GM12878 (cell line): ENCODE measurements at regions not wholly inside any gene's neighbourhood (a gene's known extent, or its start where the extent isn't known, plus 50 kb on each side); places are given as distances from the start of the nearest gene placed in this dataset.

Experiments used
- ATAC-seq: fragments of 200-7000 bp; cut with Tn5 transposase; 3 replicates; pipeline ENCODE4 v1.9.1; 2020; ENCODE audit warnings: mild to moderate bottlenecking, moderate library complexity
- BruUV-seq: library from RNA; stranded (reverse); fragments of 400-500 nt; replicated peaks from 2 replicates; lab custom pipeline; 2021; lab: Mats Ljungman, UMichigan
- CTCF ChIA-PET: fragments of 300-600 bp; sonication (Branson Sonifier 250); formaldehyde crosslinking; extraction: SDS; loops from one replicate; lab custom pipeline; 2021; ENCODE audit warnings: inconsistent platforms; lab: Yijun Ruan, JAX
- POLR2A ChIA-PET: fragments of 350-600 bp; formaldehyde crosslinking; extraction: SDS; loops from one replicate; lab custom pipeline; 2021; ENCODE audit warnings: inconsistent platforms; lab: Charles Lee
- RAD21 ChIA-PET: fragments of 300-600 bp; sonication (Branson Sonifier 250); formaldehyde crosslinking; loops from one replicate; lab custom pipeline; 2023; ENCODE audit warnings: antibody characterized with exemption; ENCODE audit not compliant: unreplicated experiment; lab: Charles Lee
- SMC1A ChIA-PET: fragments of 300-600 bp; sonication (Branson Sonifier 250); formaldehyde crosslinking; loops from one replicate; lab custom pipeline; 2023; ENCODE audit not compliant: unreplicated experiment, uncharacterized antibody; lab: Charles Lee
- DNase-seq: peaks from one replicate; pipeline ENCODE4 v3.0.0-alpha.2; 2011; ENCODE audit warnings: low read depth, low spot score
- FAIRE-seq: peaks from 3 replicates; lab custom pipeline; 2011; peaks lifted over from hg19 to GRCh38; lab: Jason Lieb, UNC
- H2AFZ ChIP-seq: 2 replicates; pipeline ENCODE4 v1.6.0; 2011; ENCODE audit warnings: low read depth, low read length, control low read depth; ENCODE audit not compliant: control insufficient read depth
- H3K27ac ChIP-seq: 2 replicates; pipeline ENCODE4 v1.5.1; 2011; ENCODE audit warnings: control low read depth; ENCODE audit not compliant: control insufficient read depth, insufficient read depth
- H3K27me3 ChIP-seq, 2 experiments: replicated peaks in 1 of 2; 2 replicates each; pipeline versions ENCODE4 v1.6.0 to v1.6.1; 2011; ENCODE audit warnings: low read length in 1 of 2; ENCODE audit not compliant: control insufficient read depth in 2 of 2, insufficient read depth in 2 of 2
- H3K36me3 ChIP-seq, 2 experiments: 2 replicates each; pipeline ENCODE4 v1.5.1; 2011; ENCODE audit warnings: low read length in 1 of 2; ENCODE audit not compliant: control insufficient read depth in 2 of 2, insufficient read depth in 2 of 2
- H3K4me1 ChIP-seq: 2 replicates; pipeline ENCODE4 v1.6.1; 2011; ENCODE audit warnings: mild to moderate bottlenecking, low read length, moderate library complexity, mixed read lengths; ENCODE audit not compliant: control insufficient read depth, insufficient read depth
- H3K4me2 ChIP-seq: 2 replicates; pipeline ENCODE4 v1.6.0; 2011; ENCODE audit warnings: control low read depth; ENCODE audit not compliant: control insufficient read depth, insufficient read depth
- H3K4me3 ChIP-seq: fragments of 200-600 bp; sonication (generic); 2 replicates; pipeline ENCODE4 v1.5.1; 2016
- H3K79me2 ChIP-seq: 2 replicates; pipeline ENCODE4 v1.6.0; 2011; ENCODE audit warnings: low read length; ENCODE audit not compliant: control insufficient read depth, insufficient read depth
- H3K9ac ChIP-seq: 2 replicates; pipeline ENCODE4 v1.8.0; 2011; ENCODE audit warnings: low read length, control low read depth, mixed read lengths; ENCODE audit not compliant: control insufficient read depth, insufficient read depth
- H3K9me3 ChIP-seq: replicated peaks from 3 replicates; pipeline ENCODE4 v1.5.1; 2011; ENCODE audit warnings: mild to moderate bottlenecking, low read length; ENCODE audit not compliant: control insufficient read depth, insufficient read depth
- H4K20me1 ChIP-seq: 2 replicates; pipeline ENCODE4 v1.6.0; 2011; ENCODE audit not compliant: control insufficient read depth, insufficient read depth
- POLR2AphosphoS2 ChIP-seq: IDR thresholded peaks from 2 replicates; pipeline ENCODE4 v1.6.1; 2011; ENCODE audit warnings: low read depth, mild to moderate bottlenecking, low read length, improper control_type of control experiment, moderate library complexity
- SIN3A ChIP-seq: IDR thresholded peaks from 2 replicates; pipeline ENCODE4 v1.6.1; 2012; ENCODE audit warnings: low read depth, low read length, improper control_type of control experiment
- SP1 ChIP-seq: IDR thresholded peaks from one replicate; pipeline ENCODE4 v1.6.1; 2011; ENCODE audit warnings: low read depth, low read length
- ZBED1 ChIP-seq: IDR thresholded peaks from 2 replicates; pipeline ENCODE4 v1.6.1; 2016; ENCODE audit warnings: borderline replicate concordance
- WGBS: methylation state at CpG from one replicate; pipeline ENCODE4 v1.1.6; 2016; ENCODE audit warnings: low lambda C conversion rate; ENCODE audit not compliant: insufficient replicate concordance, insufficient coverage; ENCODE audit errors: missing lambda C conversion rate; 5-methylcytosine and 5-hydroxymethylcytosine counted together
- in situ Hi-C: fragments of 300-500 bp; cut with MboI; formaldehyde crosslinking; loops from 9 replicates; pipeline ENCODE4 v1.14.3; 2018; ENCODE audit warnings: mixed read lengths
- intact Hi-C: fragments of 100-400 bp; cut with micrococcal nuclease; formaldehyde crosslinking; loops from one replicate; pipeline ENCODE4 v1.14.2; 2022; ENCODE audit not compliant: unreplicated experiment
- TF ChIP-seq, protein P1 (sequence below), 3 experiments: IDR thresholded peaks in 2 of 3; conservative IDR thresholded peaks in 1 of 3; 2 replicates each; pipeline ENCODE4 v1.5.1; 2011; ENCODE audit warnings: low read depth in 3 of 3, low read length in 3 of 3, mild to moderate bottlenecking in 3 of 3, control low read depth in 2 of 3, moderate library complexity in 2 of 3, inconsistent platforms in 1 of 3, mixed read lengths in 1 of 3; ENCODE audit not compliant: control insufficient read depth in 2 of 3, insufficient read depth in 1 of 3; ENCODE audit errors: extremely low read depth in 1 of 3

DNA sequence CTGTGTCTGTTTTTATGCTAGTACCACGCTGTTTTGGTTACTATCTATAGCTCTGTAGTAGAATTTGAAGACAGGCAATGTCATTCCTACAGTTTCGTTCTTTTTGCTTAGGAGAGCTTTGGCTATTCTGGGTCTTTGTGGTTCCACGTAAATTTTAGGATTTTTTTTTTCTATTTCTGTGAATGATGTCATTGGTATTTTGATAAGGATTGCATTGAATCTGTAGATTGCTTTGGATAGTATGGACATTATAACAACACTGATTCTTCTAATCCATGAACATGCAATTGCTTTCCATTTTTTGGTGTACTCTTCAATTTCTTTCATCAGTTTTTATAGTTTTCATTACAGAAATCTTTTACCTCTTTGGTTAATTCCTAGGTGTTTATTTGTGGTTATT, 345.2 kb downstream of the TMEM121 start (continued):
- TF ChIP-seq, protein P1, sequence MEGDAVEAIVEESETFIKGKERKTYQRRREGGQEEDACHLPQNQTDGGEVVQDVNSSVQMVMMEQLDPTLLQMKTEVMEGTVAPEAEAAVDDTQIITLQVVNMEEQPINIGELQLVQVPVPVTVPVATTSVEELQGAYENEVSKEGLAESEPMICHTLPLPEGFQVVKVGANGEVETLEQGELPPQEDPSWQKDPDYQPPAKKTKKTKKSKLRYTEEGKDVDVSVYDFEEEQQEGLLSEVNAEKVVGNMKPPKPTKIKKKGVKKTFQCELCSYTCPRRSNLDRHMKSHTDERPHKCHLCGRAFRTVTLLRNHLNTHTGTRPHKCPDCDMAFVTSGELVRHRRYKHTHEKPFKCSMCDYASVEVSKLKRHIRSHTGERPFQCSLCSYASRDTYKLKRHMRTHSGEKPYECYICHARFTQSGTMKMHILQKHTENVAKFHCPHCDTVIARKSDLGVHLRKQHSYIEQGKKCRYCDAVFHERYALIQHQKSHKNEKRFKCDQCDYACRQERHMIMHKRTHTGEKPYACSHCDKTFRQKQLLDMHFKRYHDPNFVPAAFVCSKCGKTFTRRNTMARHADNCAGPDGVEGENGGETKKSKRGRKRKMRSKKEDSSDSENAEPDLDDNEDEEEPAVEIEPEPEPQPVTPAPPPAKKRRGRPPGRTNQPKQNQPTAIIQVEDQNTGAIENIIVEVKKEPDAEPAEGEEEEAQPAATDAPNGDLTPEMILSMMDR (IDR thresholded peaks at IDR 0.05 in 2 of 3, conservative IDR thresholded peaks at IDR 0.05 in 1 of 3; ENCODE audit: control insufficient read depth in 2 of 3, extremely low read depth in 1 of 3, insufficient read depth in 1 of 3, low read depth in 3 of 3, low read length in 3 of 3) = no peak
- no peak for TF ChIP-seq SIN3A
- TF ChIP-seq, all 136 proteins: peak for 0

DNA sequence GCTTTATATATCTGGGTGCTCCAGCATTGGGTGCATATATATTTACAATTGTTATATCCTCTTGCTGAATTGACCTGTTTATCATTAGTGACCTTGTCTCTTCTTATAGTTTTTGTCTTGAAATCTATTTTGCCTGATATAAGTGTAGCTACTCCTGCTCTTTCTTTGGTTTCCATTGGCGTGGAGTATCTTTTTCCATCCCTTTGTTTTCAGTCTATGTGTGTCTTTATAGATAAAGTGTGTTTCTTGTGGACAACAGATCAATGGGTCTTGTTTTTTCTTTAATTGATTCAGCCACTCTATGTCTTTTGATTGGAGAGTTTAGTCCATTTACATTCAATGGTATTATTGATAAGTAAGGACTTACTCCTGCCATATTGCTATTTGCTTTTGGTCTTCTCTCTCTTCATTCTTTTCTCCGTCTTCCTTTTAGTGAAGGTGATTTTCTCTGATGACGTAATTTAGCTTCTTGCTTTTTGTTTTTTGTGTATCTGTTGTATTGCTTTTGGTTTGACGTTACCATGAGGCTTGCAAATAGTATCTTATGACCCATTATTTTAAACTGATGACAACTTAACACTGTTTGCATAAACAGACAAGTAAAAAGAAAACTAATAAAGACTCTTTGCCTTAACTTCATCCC, 347.6 kb downstream of the TMEM121 start:
- Histone ChIP-seq H4K20me1 (no peaks in the 10 kb centered on the region), H3K4me2 (no peak overlapping the region), H3K4me1 (no peaks in the 10 kb centered on the region), H3K27ac (no peak overlapping the region), H3K79me2 (no peaks in the 10 kb centered on the region), H3K9me3 (no peaks in the 10 kb centered on the region), H3K36me3 (no peaks in the 10 kb centered on the region)
- no peak for ATAC-seq
- RAD21 ChIA-PET = no interaction called here
- no TSS peak for BruUV-seq
- SMC1A ChIA-PET = no interaction called here
- intact Hi-C loops = no loop called here
- TF ChIP-seq POLR2AphosphoS2 = no peak
- no peak for TF ChIP-seq ZBED1
- TF ChIP-seq SP1 = no peak
- TF ChIP-seq, all 136 proteins: peak for 0
- CTCF ChIA-PET = no interaction called here
- DNase-seq (no peak), FAIRE-seq (no peak)
- no peak overlapping the region for H3K4me3 ChIP-seq
- no peak overlapping the region for H3K9ac ChIP-seq
- WGBS = no CpG with 5 or more reads among the region's 4 CpGs
- POLR2A ChIA-PET = no interaction called here
- H2AFZ ChIP-seq = no peak overlapping the region
- H3K27me3 ChIP-seq = no peaks in the 10 kb centered on the region
- in situ Hi-C loops = loop anchor here (25.0 kb wide), 1 partner anchor 663 kb away; no protein-coding TSS in a partner anchor
